SK-N-MC (cell line): ENCODE measurements at regions not wholly inside any gene's neighbourhood (a gene's known extent, or its start where the extent isn't known, plus 50 kb on each side); places are given as distances from the start of the nearest gene placed in this dataset.

Experiments used
- EZH2 ChIP-seq: fragments of 200-600 bp; sonication (generic); IDR thresholded peaks from one replicate; pipeline ENCODE4 v1.6.1; 2017; ENCODE audit warnings: antibody characterized with exemption
- FOXP2 ChIP-seq: optimal IDR thresholded peaks from 2 replicates; pipeline ENCODE3; 2011; ENCODE audit warnings: mild to moderate bottlenecking, moderate library complexity; ENCODE audit not compliant: insufficient read depth; ENCODE audit errors: extremely low read length, control extremely low read depth
- POLR2AphosphoS5 ChIP-seq: IDR thresholded peaks from 2 replicates; pipeline ENCODE4 v1.6.1; 2012; ENCODE audit warnings: mild to moderate bottlenecking, low read depth, low read length, borderline replicate concordance

GRCh38 chr12:70042675-70043074 is 200.6 kb upstream of the CNOT2 start:
- TF ChIP-seq EZH2: no peak
- TF ChIP-seq POLR2AphosphoS5: no peak
- TF ChIP-seq FOXP2: no peak
